ENCODE measurements at regions not wholly inside any gene's neighbourhood (a gene's known extent, or its start where the extent isn't known, plus 50 kb on each side); places are given as distances from the start of the nearest gene placed in this dataset.
A peak's percentile ranks its signal among the peaks of the same experiment; 100 is the strongest.

DNA sequence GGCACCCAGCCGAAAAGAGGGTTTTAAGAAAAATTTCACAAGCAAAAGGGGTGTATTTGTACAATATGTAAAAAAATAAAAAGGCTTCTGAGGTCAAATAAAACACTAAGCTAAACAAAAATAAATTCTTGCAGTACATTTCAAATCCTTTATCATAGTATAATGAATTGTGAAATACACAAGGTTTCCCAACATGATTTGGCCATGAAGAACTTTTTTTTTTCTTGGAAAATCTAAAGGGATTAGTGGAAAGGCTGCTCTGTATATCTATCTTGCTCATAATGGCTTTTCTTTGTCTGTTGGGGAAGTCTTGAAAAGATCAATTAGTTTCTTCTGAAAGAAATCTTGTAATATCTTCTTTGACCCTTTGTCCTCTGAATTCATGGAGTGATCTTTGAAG is 593.4 kb downstream of the PLPP3 start:
- no peak for TF ChIP-seq CTCF (IDR thresholded peaks at IDR 0.05; ENCODE audit: low read depth, low read length, missing control alignments)
- DNase-seq (ENCODE audit: extremely low read depth, low read depth) = no peak
- no peak overlapping the region for H3K4me3 ChIP-seq (replicated peaks; ENCODE audit: low read depth, low read length)

GRCh38 chr1:55981010-55981650 is 598.2 kb downstream of the PLPP3 start:
- no peak for DNase-seq (ENCODE audit: extremely low read depth, low read depth)
- no peak for TF ChIP-seq CTCF (IDR thresholded peaks at IDR 0.05; ENCODE audit: low read depth, low read length, missing control alignments)
- no peak overlapping the region for H3K4me3 ChIP-seq (replicated peaks; ENCODE audit: low read depth, low read length)

GRCh38 chr1:55980582-55980981 is 598.8 kb downstream of the PLPP3 start:
- H3K4me3 ChIP-seq (replicated peaks; ENCODE audit: low read depth, low read length) = no peak overlapping the region
- TF ChIP-seq CTCF (IDR thresholded peaks at IDR 0.05; ENCODE audit: low read depth, low read length, missing control alignments) = no peak
- no peak for DNase-seq (ENCODE audit: extremely low read depth, low read depth)

DNA sequence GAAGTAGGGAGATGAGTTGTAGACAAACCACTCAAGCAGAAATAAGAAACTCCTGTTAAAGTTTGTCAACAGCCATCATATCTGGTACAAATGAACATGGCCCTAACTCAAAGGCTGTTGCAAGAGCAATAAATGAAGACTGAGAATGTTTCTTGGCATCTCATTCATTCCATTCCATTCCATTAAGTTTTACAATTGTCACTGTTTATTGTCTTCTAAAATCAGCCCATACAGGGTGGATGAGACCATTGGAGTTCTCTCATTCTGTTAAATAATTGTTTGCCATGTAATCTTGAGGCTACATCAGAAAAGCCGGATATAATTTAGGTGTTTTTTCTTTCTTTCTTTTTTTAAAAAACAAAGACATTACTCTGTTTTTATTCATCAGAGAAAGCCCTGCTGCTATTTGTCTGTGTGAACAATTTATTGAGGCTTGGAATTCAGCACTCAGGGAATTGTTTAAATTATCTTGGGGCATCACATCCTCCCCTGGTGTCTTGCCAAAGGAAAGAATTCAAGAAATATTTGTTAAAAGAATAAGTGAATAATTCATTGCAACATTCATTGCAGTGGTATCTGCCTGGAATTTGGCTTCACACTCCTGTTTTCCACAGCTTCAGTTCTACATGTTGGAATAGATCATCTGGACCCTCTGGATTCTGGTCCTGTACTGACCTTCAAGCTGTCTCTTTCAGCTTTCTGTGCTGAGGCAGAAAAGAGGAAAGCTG is 604.5 kb downstream of the PLPP3 start:
- no peak for DNase-seq (ENCODE audit: extremely low read depth, low read depth)
- H3K4me3 ChIP-seq (replicated peaks; ENCODE audit: low read depth, low read length) = no peak overlapping the region
- no peak for TF ChIP-seq CTCF (IDR thresholded peaks at IDR 0.05; ENCODE audit: low read depth, low read length, missing control alignments)

GRCh38 chr1:55970526-55971110 is 608.7 kb downstream of the PLPP3 start:
- no peak for TF ChIP-seq CTCF (IDR thresholded peaks at IDR 0.05; ENCODE audit: low read depth, low read length, missing control alignments)
- H3K4me3 ChIP-seq (replicated peaks; ENCODE audit: low read depth, low read length) = no peak overlapping the region
- peak; percentile 22 for DNase-seq (ENCODE audit: extremely low read depth, low read depth)

DNA sequence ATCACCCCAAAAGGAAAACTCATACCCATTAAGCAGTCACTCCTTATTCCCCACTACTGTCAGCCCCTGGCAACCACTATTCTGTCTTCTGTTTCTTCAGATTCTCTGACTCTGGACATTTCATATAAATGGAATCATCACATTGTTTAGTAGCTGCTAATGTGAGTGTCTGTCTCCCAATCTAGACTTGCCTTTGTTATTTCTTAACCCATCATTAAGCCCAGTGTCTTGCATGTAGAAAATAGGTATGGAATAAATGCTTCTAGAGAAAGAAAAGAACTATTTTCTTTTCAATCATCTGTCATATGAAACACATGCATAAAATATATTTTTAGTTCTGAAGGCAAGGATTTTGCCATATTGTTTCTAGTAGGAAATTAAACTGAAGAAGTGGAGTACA is 610.0 kb downstream of the PLPP3 start:
- H3K4me3 ChIP-seq (replicated peaks; ENCODE audit: low read depth, low read length) = no peak overlapping the region
- no peak for TF ChIP-seq CTCF (IDR thresholded peaks at IDR 0.05; ENCODE audit: low read depth, low read length, missing control alignments)
- DNase-seq (ENCODE audit: extremely low read depth, low read depth) = no peak

Data from HFF-Myc (cell line).